ENCODE measurements at regions not wholly inside any gene's neighbourhood (a gene's known extent, or its start where the extent isn't known, plus 50 kb on each side); places are given as distances from the start of the nearest gene placed in this dataset.

GRCh38 chr4:74543983-74544382 is 99.0 kb downstream of the AREG start:
- no peak overlapping the region for H3K9ac ChIP-seq (ENCODE audit: low read length in 5 of 5)

GRCh38 chr4:74544655-74545361 is 99.9 kb downstream of the AREG start:
- no peaks in the 10 kb centered on the region for H3K36me3 ChIP-seq (ENCODE audit: control insufficient read depth in 5 of 5, insufficient read depth in 5 of 5, low read length in 5 of 5)
- no peak overlapping the region for H3K4me3 ChIP-seq (ENCODE audit: low read depth in 1 of 5, low read length in 5 of 5)
- H3K27ac ChIP-seq (ENCODE audit: low read depth, low read length) = no peak overlapping the region
- no peaks in the 10 kb centered on the region for H3K27me3 ChIP-seq (ENCODE audit: control insufficient read depth in 5 of 5, insufficient read depth in 4 of 5, low read length in 5 of 5)
- H3K4me1 ChIP-seq (ENCODE audit: control insufficient read depth in 5 of 5, insufficient read depth in 5 of 5, low read length in 5 of 5) = peaks cover 0 to 11% (median 4%) of the 10 kb centered on the region in 5 donors
- H3K9me3 ChIP-seq (ENCODE audit: control insufficient read depth in 5 of 5, low read length in 5 of 5) = no peaks in the 10 kb centered on the region
- H3K9ac ChIP-seq (ENCODE audit: low read length in 5 of 5) = no peak overlapping the region

More at GRCh38 chr4:74543983-74544382, 99.0 kb downstream of the AREG start:
- Histone ChIP-seq H3K36me3 (ENCODE audit: control insufficient read depth in 5 of 5, insufficient read depth in 5 of 5, low read length in 5 of 5) (no peaks in the 10 kb centered on the region), H3K4me1 (ENCODE audit: control insufficient read depth in 5 of 5, insufficient read depth in 5 of 5, low read length in 5 of 5) (peaks cover 0 to 11% (median 4%) of the 10 kb centered on the region in 5 donors), H3K9me3 (ENCODE audit: control insufficient read depth in 5 of 5, low read length in 5 of 5) (no peaks in the 10 kb centered on the region), H3K4me3 (ENCODE audit: low read depth in 1 of 5, low read length in 5 of 5) (no peak overlapping the region), H3K27ac (ENCODE audit: low read depth, low read length) (no peak overlapping the region), H3K27me3 (ENCODE audit: control insufficient read depth in 5 of 5, insufficient read depth in 4 of 5, low read length in 5 of 5) (no peaks in the 10 kb centered on the region)

DNA sequence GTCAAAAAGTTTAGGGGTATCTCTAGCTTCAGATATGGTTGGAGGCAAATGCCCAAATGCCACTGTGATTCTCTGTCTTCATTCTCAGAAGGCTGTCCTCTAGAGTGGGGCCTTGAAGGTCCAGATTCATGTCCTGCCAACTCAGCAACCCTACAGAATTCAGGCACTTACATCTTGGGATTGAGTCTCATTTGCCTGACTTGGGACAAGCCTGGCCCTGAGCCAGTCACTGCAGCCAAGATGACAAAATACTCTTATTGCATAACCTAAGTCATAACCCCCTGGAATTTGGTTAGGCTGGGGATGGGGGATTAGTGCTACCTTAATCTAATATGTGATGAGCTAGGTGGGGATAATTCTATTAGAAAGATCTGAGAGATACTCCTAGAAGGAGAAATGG is 100.5 kb downstream of the AREG start:
- no peaks in the 10 kb centered on the region for H3K27me3 ChIP-seq (ENCODE audit: control insufficient read depth in 5 of 5, insufficient read depth in 4 of 5, low read length in 5 of 5)
- no peak overlapping the region for H3K9ac ChIP-seq (ENCODE audit: low read length in 5 of 5)
- H3K4me3 ChIP-seq (ENCODE audit: low read depth in 1 of 5, low read length in 5 of 5) = no peak overlapping the region
- H3K9me3 ChIP-seq (ENCODE audit: control insufficient read depth in 5 of 5, low read length in 5 of 5) = no peaks in the 10 kb centered on the region
- peaks cover 0 to 11% (median 4%) of the 10 kb centered on the region in 5 donors for H3K4me1 ChIP-seq (ENCODE audit: control insufficient read depth in 5 of 5, insufficient read depth in 5 of 5, low read length in 5 of 5)
- no peak overlapping the region for H3K27ac ChIP-seq (ENCODE audit: low read depth, low read length)
- no peaks in the 10 kb centered on the region for H3K36me3 ChIP-seq (ENCODE audit: control insufficient read depth in 5 of 5, insufficient read depth in 5 of 5, low read length in 5 of 5)

- H3K27ac ChIP-seq (ENCODE audit: low read depth, low read length) = no peak overlapping the region
- no peaks in the 10 kb centered on the region for H3K9me3 ChIP-seq (ENCODE audit: control insufficient read depth in 5 of 5, low read length in 5 of 5)
- H3K9ac ChIP-seq (ENCODE audit: low read length in 5 of 5) = no peak overlapping the region
- no peak overlapping the region for H3K4me3 ChIP-seq (ENCODE audit: low read depth in 1 of 5, low read length in 5 of 5)
- peaks cover 0 to 11% (median 4%) of the 10 kb centered on the region in 5 donors for H3K4me1 ChIP-seq (ENCODE audit: control insufficient read depth in 5 of 5, insufficient read depth in 5 of 5, low read length in 5 of 5)
- no peaks in the 10 kb centered on the region for H3K36me3 ChIP-seq (ENCODE audit: control insufficient read depth in 5 of 5, insufficient read depth in 5 of 5, low read length in 5 of 5)
- no peaks in the 10 kb centered on the region for H3K27me3 ChIP-seq (ENCODE audit: control insufficient read depth in 5 of 5, insufficient read depth in 4 of 5, low read length in 5 of 5)
Observed at GRCh38 chr4:74546057-74546456, 101.1 kb downstream of the AREG start.

GRCh38 chr4:74547042-74547441 is 102.1 kb downstream of the AREG start:
- Histone ChIP-seq H3K4me1 (ENCODE audit: control insufficient read depth in 5 of 5, insufficient read depth in 5 of 5, low read length in 5 of 5) (peaks cover 0 to 11% (median 4%) of the 10 kb centered on the region in 5 donors), H3K27ac (ENCODE audit: low read depth, low read length) (no peak overlapping the region), H3K36me3 (ENCODE audit: control insufficient read depth in 5 of 5, insufficient read depth in 5 of 5, low read length in 5 of 5) (no peaks in the 10 kb centered on the region), H3K9ac (ENCODE audit: low read length in 5 of 5) (no peak overlapping the region), H3K9me3 (ENCODE audit: control insufficient read depth in 5 of 5, low read length in 5 of 5) (no peaks in the 10 kb centered on the region), H3K27me3 (ENCODE audit: control insufficient read depth in 5 of 5, insufficient read depth in 4 of 5, low read length in 5 of 5) (no peaks in the 10 kb centered on the region), H3K4me3 (ENCODE audit: low read depth in 1 of 5, low read length in 5 of 5) (no peak overlapping the region)

DNA sequence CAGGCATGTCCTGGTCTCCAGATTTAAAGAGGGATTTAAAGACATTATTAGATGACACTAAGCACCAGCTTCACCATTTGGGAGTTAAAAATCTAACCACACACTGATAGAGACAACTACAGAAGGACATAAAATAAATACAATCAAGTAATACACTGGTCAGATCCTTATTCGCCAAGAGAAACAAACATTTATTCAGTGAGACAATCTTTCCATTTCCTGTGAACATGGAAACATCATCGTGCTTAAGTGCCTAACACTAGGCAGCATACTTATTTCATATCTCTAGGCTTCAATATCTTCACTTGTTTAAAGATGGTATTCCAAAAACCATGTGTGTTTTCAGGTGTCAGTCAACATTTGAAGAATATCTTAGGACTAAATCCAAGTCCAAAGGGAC is 103.6 kb downstream of the AREG start:
- no peak overlapping the region for H3K4me3 ChIP-seq (ENCODE audit: low read depth in 1 of 5, low read length in 5 of 5)
- no peaks in the 10 kb centered on the region for H3K9me3 ChIP-seq (ENCODE audit: control insufficient read depth in 5 of 5, low read length in 5 of 5)
- H3K4me1 ChIP-seq (ENCODE audit: control insufficient read depth in 5 of 5, insufficient read depth in 5 of 5, low read length in 5 of 5) = peaks cover 0 to 11% (median 3%) of the 10 kb centered on the region in 5 donors
- no peaks in the 10 kb centered on the region for H3K27me3 ChIP-seq (ENCODE audit: control insufficient read depth in 5 of 5, insufficient read depth in 4 of 5, low read length in 5 of 5)
- no peak overlapping the region for H3K27ac ChIP-seq (ENCODE audit: low read depth, low read length)
- H3K9ac ChIP-seq (ENCODE audit: low read length in 5 of 5) = no peak overlapping the region
- no peaks in the 10 kb centered on the region for H3K36me3 ChIP-seq (ENCODE audit: control insufficient read depth in 5 of 5, insufficient read depth in 5 of 5, low read length in 5 of 5)

GRCh38 chr4:74549936-74550335 is 105.0 kb downstream of the AREG start:
- Histone ChIP-seq H3K36me3 (ENCODE audit: control insufficient read depth in 5 of 5, insufficient read depth in 5 of 5, low read length in 5 of 5) (no peaks in the 10 kb centered on the region), H3K9ac (ENCODE audit: low read length in 5 of 5) (no peak overlapping the region), H3K27me3 (ENCODE audit: control insufficient read depth in 5 of 5, insufficient read depth in 4 of 5, low read length in 5 of 5) (no peaks in the 10 kb centered on the region), H3K9me3 (ENCODE audit: control insufficient read depth in 5 of 5, low read length in 5 of 5) (no peaks in the 10 kb centered on the region), H3K4me3 (ENCODE audit: low read depth in 1 of 5, low read length in 5 of 5) (no peak overlapping the region), H3K4me1 (ENCODE audit: control insufficient read depth in 5 of 5, insufficient read depth in 5 of 5, low read length in 5 of 5) (peaks cover 0 to 9% (median 3%) of the 10 kb centered on the region in 5 donors), H3K27ac (ENCODE audit: low read depth, low read length) (no peak overlapping the region)

- Histone ChIP-seq H3K4me3 (ENCODE audit: low read depth in 1 of 5, low read length in 5 of 5) (no peak overlapping the region), H3K4me1 (ENCODE audit: control insufficient read depth in 5 of 5, insufficient read depth in 5 of 5, low read length in 5 of 5) (no peaks in the 10 kb centered on the region), H3K9me3 (ENCODE audit: control insufficient read depth in 5 of 5, low read length in 5 of 5) (peaks cover 0 to 6% (median 2%) of the 10 kb centered on the region in 5 donors), H3K36me3 (ENCODE audit: control insufficient read depth in 5 of 5, insufficient read depth in 5 of 5, low read length in 5 of 5) (no peaks in the 10 kb centered on the region), H3K27me3 (ENCODE audit: control insufficient read depth in 5 of 5, insufficient read depth in 4 of 5, low read length in 5 of 5) (no peaks in the 10 kb centered on the region), H3K9ac (ENCODE audit: low read length in 5 of 5) (no peak overlapping the region), H3K27ac (ENCODE audit: low read depth, low read length) (no peak overlapping the region)
Observed at GRCh38 chr4:74555231-74555630, 110.3 kb downstream of the AREG start.

DNA sequence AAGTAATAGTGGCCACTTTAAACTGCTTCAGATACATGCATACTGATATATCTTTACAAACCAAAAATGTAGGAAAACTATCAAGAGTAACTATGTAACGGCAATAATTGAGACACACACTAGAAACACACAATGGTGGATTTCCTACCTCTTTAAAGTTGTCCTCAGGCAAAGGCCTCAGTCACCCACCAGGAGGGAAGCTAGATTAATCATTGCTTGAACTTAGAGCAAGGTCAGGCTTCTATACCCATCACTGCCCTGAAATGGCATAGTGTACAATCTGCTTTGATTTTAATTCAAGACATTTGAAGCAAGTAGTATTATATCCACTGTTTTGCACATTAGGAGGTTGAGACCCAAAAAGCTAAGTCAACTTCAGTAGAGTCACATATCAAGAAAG is 110.9 kb downstream of the AREG start:
- Histone ChIP-seq H3K4me1 (ENCODE audit: control insufficient read depth in 5 of 5, insufficient read depth in 5 of 5, low read length in 5 of 5) (no peaks in the 10 kb centered on the region), H3K27ac (ENCODE audit: low read depth, low read length) (no peak overlapping the region), H3K36me3 (ENCODE audit: control insufficient read depth in 5 of 5, insufficient read depth in 5 of 5, low read length in 5 of 5) (no peaks in the 10 kb centered on the region)

GRCh38 chr4:74559853-74560252 is 114.9 kb downstream of the AREG start:
- Histone ChIP-seq H3K9me3 (ENCODE audit: control insufficient read depth in 5 of 5, low read length in 5 of 5) (peaks cover 0 to 11% (median 2%) of the 10 kb centered on the region in 5 donors), H3K9ac (ENCODE audit: low read length in 5 of 5) (no peak overlapping the region), H3K27ac (ENCODE audit: low read depth, low read length) (no peak overlapping the region), H3K36me3 (ENCODE audit: control insufficient read depth in 5 of 5, insufficient read depth in 5 of 5, low read length in 5 of 5) (no peaks in the 10 kb centered on the region), H3K4me3 (ENCODE audit: low read depth in 1 of 5, low read length in 5 of 5) (no peak overlapping the region), H3K27me3 (ENCODE audit: control insufficient read depth in 5 of 5, insufficient read depth in 4 of 5, low read length in 5 of 5) (no peaks in the 10 kb centered on the region), H3K4me1 (ENCODE audit: control insufficient read depth in 5 of 5, insufficient read depth in 5 of 5, low read length in 5 of 5) (no peaks in the 10 kb centered on the region)

More for the DNA sequence above, 110.9 kb downstream of the AREG start:
- peaks cover 0 to 6% (median 2%) of the 10 kb centered on the region in 5 donors for H3K9me3 ChIP-seq (ENCODE audit: control insufficient read depth in 5 of 5, low read length in 5 of 5)
- H3K9ac ChIP-seq (ENCODE audit: low read length in 5 of 5) = no peak overlapping the region
- no peaks in the 10 kb centered on the region for H3K27me3 ChIP-seq (ENCODE audit: control insufficient read depth in 5 of 5, insufficient read depth in 4 of 5, low read length in 5 of 5)
- H3K4me3 ChIP-seq (ENCODE audit: low read depth in 1 of 5, low read length in 5 of 5) = no peak overlapping the region

Data from subcutaneous abdominal adipose tissue (tissue), 5 donors.